ENCODE measurements at regions not wholly inside any gene's neighbourhood (a gene's known extent, or its start where the extent isn't known, plus 50 kb on each side); places are given as distances from the start of the nearest gene placed in this dataset.

GRCh38 chr7:155872678-155873369 lies 60.6 kb upstream of the SHH start:
- H3K9me3 ChIP-seq (ENCODE audit: low read depth, low read length, poor library complexity, severe bottlenecking): no peaks in the 10 kb centered on the region
- no peaks in the 10 kb centered on the region for H3K4me1 ChIP-seq (ENCODE audit: insufficient read depth, low read length, poor library complexity, severe bottlenecking)
- no peaks in the 10 kb centered on the region for H3K36me3 ChIP-seq (ENCODE audit: insufficient read depth, low read length, poor library complexity, severe bottlenecking)
- CTCF ChIA-PET: interaction anchor here (0.7 kb wide), 1 partner anchor 599 kb away, joined by 3 read pairs; no protein-coding TSS in a partner anchor
- H3K27me3 ChIP-seq (replicated peaks; ENCODE audit: insufficient read depth, low read depth, low read length, poor library complexity): peaks cover 81% of the 10 kb centered on the region
- BruUV-seq (replicated peaks): no TSS peak
- no peak for TF ChIP-seq EZH2 (IDR thresholded peaks at IDR 0.05; ENCODE audit: borderline replicate concordance, low read depth, low read length, poor library complexity, severe bottlenecking)
- TF ChIP-seq CTCF (conservative IDR thresholded peaks at IDR 0.05; ENCODE audit: low read depth, low read length): no peak
- POLR2A ChIA-PET (ENCODE audit: low non-redundant PET): no interaction called here
- H3K4me3 ChIP-seq (ENCODE audit: low read depth, low read length, poor library complexity, severe bottlenecking): no peak overlapping the region
- DNase-seq (ENCODE audit: low spot score): no peak
- H3K27ac ChIP-seq (ENCODE audit: low read depth, low read length, poor library complexity, severe bottlenecking): no peak overlapping the region
- intact Hi-C loops (cut with micrococcal nuclease; ENCODE audit: unreplicated experiment): no loop called here

GRCh38 chr7:155871211-155871610 lies 58.9 kb upstream of the SHH start:
- no peak for TF ChIP-seq CTCF (conservative IDR thresholded peaks at IDR 0.05; ENCODE audit: low read depth, low read length)
- no peak for TF ChIP-seq EZH2 (IDR thresholded peaks at IDR 0.05; ENCODE audit: borderline replicate concordance, low read depth, low read length, poor library complexity, severe bottlenecking)
- POLR2A ChIA-PET (ENCODE audit: low non-redundant PET): no interaction called here
- DNase-seq (ENCODE audit: low spot score): no peak
- CTCF ChIA-PET: no interaction called here
- Histone ChIP-seq H3K36me3 (ENCODE audit: insufficient read depth, low read length, poor library complexity, severe bottlenecking) (no peaks in the 10 kb centered on the region), H3K4me1 (ENCODE audit: insufficient read depth, low read length, poor library complexity, severe bottlenecking) (no peaks in the 10 kb centered on the region), H3K9me3 (ENCODE audit: low read depth, low read length, poor library complexity, severe bottlenecking) (no peaks in the 10 kb centered on the region), H3K4me3 (ENCODE audit: low read depth, low read length, poor library complexity, severe bottlenecking) (no peak overlapping the region), H3K27me3 (replicated peaks; ENCODE audit: insufficient read depth, low read depth, low read length, poor library complexity) (peaks cover 86% of the 10 kb centered on the region), H3K27ac (ENCODE audit: low read depth, low read length, poor library complexity, severe bottlenecking) (no peak overlapping the region)
- no TSS peak for BruUV-seq (replicated peaks)
- intact Hi-C loops (cut with micrococcal nuclease; ENCODE audit: unreplicated experiment): no loop called here

DNA sequence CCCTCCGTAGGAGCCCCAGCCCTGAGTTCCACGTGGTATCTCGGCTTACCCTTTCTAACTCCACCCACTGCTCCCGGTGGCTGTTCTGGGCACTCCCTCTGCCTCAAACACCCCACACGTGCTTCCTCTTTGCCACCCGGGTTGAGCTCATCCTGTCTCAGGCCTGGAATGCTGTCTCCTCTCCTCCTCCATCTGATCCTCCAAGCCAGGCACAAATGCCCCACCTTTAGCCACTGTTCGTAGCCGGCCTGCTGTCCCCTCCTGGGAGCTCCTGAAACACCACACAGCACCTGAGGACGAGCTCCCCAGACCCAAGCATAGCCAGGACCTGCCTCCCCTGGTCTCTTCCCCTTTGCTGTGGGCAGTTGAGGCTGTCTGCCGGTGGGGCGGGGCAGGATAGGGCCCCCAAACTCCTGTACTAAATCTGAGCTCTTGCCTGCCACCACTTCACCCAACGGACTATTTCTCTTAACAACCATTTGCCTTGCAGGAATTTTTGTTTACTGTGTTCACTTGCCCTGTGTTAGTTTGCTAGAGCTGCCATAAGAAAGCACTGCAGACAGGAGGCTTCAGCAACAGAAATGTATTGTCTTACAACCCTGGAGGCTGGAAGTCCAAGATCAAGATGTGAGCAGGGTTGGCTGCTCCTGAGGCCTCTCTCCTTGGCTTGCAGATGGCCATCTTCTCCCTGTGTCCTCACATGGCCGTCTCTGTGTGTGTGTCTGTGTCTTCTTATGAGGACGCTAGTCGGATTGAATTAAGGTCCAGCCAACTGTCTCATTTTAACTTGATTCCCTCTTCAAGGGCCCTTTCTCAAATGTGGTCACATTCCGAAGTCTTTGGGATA lies 58.3 kb upstream of the SHH start:
- H3K4me1 ChIP-seq (ENCODE audit: insufficient read depth, low read length, poor library complexity, severe bottlenecking): no peaks in the 10 kb centered on the region
- ChIA-PET CTCF (no interaction called here), POLR2A (ENCODE audit: low non-redundant PET) (no interaction called here)
- no peak overlapping the region for H3K4me3 ChIP-seq (ENCODE audit: low read depth, low read length, poor library complexity, severe bottlenecking)
- BruUV-seq (replicated peaks): no TSS peak
- no peak for DNase-seq (ENCODE audit: low spot score)
- H3K9me3 ChIP-seq (ENCODE audit: low read depth, low read length, poor library complexity, severe bottlenecking): no peaks in the 10 kb centered on the region
- no peak for TF ChIP-seq CTCF (conservative IDR thresholded peaks at IDR 0.05; ENCODE audit: low read depth, low read length)
- TF ChIP-seq EZH2 (IDR thresholded peaks at IDR 0.05; ENCODE audit: borderline replicate concordance, low read depth, low read length, poor library complexity, severe bottlenecking): no peak
- peaks cover 84% of the 10 kb centered on the region for H3K27me3 ChIP-seq (replicated peaks; ENCODE audit: insufficient read depth, low read depth, low read length, poor library complexity)
- H3K27ac ChIP-seq (ENCODE audit: low read depth, low read length, poor library complexity, severe bottlenecking): no peak overlapping the region
- intact Hi-C loops (cut with micrococcal nuclease; ENCODE audit: unreplicated experiment): no loop called here
- H3K36me3 ChIP-seq (ENCODE audit: insufficient read depth, low read length, poor library complexity, severe bottlenecking): no peaks in the 10 kb centered on the region
